Uterus (tissue), 3 donors: ENCODE measurements at regions not wholly inside any gene's neighbourhood (a gene's known extent, or its start where the extent isn't known, plus 50 kb on each side); places are given as distances from the start of the nearest gene placed in this dataset.
"Not testable (repeated sequence)": the region's sequence is repeated elsewhere in the genome, so short reads cannot be mapped to it uniquely, and the experiment has no call there.

ENCODE experiments used
- DNase-seq, 2 donors: peaks; one replicate each; pipeline ENCODE4 v3.0.0-alpha.2; 2019 to 2020
- H3K27ac ChIP-seq, 2 donors: fragments of 200-600 bp; sonication (generic); 1 replicate in 1 of 2; 2 replicates in 1 of 2; pipeline ENCODE4 v1.5.1; 2016 to 2018
- H3K27me3 ChIP-seq, 2 donors: fragments of 200-600 bp; sonication (generic); one replicate each; pipeline ENCODE4 v1.5.1; 2018 to 2019; ENCODE audit warnings: control low read depth in 1 of 2
- H3K36me3 ChIP-seq, 2 donors: fragments of 200-600 bp; sonication (generic); one replicate each; pipeline ENCODE4 v1.5.1; 2019; ENCODE audit warnings: control low read depth in 1 of 2
- H3K4me1 ChIP-seq, 2 donors: fragments of 200-600 bp; sonication (generic); one replicate each; pipeline ENCODE4 v1.5.1; 2018 to 2019; ENCODE audit warnings: control low read depth in 1 of 2
- H3K4me3 ChIP-seq, 2 donors: fragments of 200-600 bp; sonication (generic); 1 replicate in 1 of 2; 2 replicates in 1 of 2; pipeline ENCODE4 v1.5.1; 2018 to 2019; ENCODE audit warnings: mild to moderate bottlenecking in 1 of 2
- H3K9me3 ChIP-seq, 2 donors: fragments of 200-600 bp; sonication (generic); one replicate each; pipeline ENCODE4 v1.5.1; 2019; ENCODE audit warnings: control low read depth in 1 of 2
- POLR2A ChIP-seq, 2 donors: fragments of 450-650 bp; IDR thresholded peaks; one replicate each; pipeline ENCODE4 v1.6.1; 2016; ENCODE audit warnings: antibody characterized with exemption in 2 of 2, mild to moderate bottlenecking in 1 of 2, moderate library complexity in 1 of 2
- intact Hi-C: fragments of 100-400 bp; cut with DNase I; formaldehyde crosslinking; loops from one replicate; pipeline ENCODE4 v1.15.1; 2023; ENCODE audit warnings: low total_unique reads
- TF ChIP-seq, protein P1 (sequence below), 4 experiments: fragments of 200-600 bp in 2 of 4; fragments of 450-650 bp in 2 of 4; sonication (generic) in 2 of 4; IDR thresholded peaks; one replicate each; pipeline ENCODE4 v1.5.1; 2016 to 2019; ENCODE audit warnings: antibody characterized with exemption in 4 of 4, mild to moderate bottlenecking in 2 of 4, moderate library complexity in 1 of 4
- donor health status: DM: yes; HTN: yes; CAD: no.

DNA sequence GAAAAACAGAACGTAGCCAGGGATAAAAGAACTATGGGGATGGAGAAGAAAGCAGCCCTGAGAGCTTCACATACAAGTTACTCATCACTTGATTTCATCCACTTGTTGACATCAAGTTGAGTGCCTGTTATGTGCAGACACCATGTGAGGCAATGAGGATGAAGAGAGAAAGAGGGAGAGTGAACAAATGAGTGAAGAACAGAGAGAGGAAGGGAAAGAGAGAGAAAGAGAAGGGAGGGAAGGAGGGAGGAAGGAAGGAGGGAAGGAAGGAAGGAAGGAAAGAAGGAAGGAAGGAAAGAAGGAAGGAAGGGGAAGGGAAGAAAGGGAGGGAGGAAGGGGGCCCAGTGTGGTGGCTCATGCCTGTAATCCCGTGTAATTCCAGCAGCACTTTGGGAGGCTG is 72.3 kb upstream of the SMAD3 start:
- no peaks in the 10 kb centered on the region for H3K27me3 ChIP-seq
- H3K36me3 ChIP-seq: no peaks in the 10 kb centered on the region
- H3K9me3 ChIP-seq: no peaks in the 10 kb centered on the region
- no peaks in the 10 kb centered on the region for H3K4me1 ChIP-seq
- intact Hi-C loops: no loop called here
- no peak overlapping the region for H3K4me3 ChIP-seq
- DNase-seq: no peak
- TF ChIP-seq POLR2A (IDR thresholded peaks at IDR 0.05): no peak
- TF ChIP-seq, protein P1, sequence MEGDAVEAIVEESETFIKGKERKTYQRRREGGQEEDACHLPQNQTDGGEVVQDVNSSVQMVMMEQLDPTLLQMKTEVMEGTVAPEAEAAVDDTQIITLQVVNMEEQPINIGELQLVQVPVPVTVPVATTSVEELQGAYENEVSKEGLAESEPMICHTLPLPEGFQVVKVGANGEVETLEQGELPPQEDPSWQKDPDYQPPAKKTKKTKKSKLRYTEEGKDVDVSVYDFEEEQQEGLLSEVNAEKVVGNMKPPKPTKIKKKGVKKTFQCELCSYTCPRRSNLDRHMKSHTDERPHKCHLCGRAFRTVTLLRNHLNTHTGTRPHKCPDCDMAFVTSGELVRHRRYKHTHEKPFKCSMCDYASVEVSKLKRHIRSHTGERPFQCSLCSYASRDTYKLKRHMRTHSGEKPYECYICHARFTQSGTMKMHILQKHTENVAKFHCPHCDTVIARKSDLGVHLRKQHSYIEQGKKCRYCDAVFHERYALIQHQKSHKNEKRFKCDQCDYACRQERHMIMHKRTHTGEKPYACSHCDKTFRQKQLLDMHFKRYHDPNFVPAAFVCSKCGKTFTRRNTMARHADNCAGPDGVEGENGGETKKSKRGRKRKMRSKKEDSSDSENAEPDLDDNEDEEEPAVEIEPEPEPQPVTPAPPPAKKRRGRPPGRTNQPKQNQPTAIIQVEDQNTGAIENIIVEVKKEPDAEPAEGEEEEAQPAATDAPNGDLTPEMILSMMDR (IDR thresholded peaks at IDR 0.05): no peak
- no peak overlapping the region for H3K27ac ChIP-seq

DNA sequence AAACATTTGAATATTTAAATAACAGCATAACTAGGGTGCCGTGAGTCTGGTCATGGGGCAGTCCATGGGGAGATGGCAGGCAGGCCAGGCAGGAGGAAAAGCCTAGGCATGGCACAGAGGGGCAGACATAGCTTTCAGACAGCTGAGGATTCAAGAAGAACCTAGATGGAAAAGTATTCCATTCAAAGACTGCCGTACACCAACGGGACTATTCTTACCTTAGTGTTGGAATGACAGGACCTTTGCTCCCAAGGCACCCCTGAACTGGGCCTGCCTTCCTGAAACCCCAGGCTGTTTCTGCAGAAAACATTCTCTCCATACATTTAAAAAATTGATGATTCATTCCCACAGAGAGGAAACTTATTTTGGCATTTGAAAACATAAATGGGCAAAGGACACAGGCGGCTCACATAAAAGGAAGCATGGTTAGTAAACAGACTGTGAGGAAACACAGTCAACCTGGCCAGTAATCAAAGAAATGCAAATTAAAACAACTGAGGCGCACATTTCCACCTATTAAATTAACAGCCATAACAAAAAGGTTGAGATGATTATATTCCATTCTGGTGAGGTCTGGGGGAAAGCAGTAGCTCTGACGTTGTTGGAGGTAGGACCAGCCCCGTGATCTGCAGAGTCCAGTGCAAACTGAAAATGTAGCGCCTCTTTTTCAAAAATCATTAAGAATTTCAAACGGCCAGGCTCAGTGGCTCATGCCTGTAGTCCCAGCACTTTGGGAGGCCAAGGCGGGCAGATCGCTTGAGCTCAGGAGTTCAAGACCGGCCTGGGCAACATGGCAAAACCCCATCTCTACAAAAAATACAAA is 71.3 kb upstream of the SMAD3 start:
- Histone ChIP-seq H3K27ac (no peak overlapping the region), H3K36me3 (no peaks in the 10 kb centered on the region), H3K4me3 (no peak overlapping the region), H3K4me1 (no peaks in the 10 kb centered on the region), H3K27me3 (no peaks in the 10 kb centered on the region), H3K9me3 (no peaks in the 10 kb centered on the region)
- intact Hi-C loops: no loop called here
- no peak for DNase-seq
- TF ChIP-seq, protein P1 (IDR thresholded peaks at IDR 0.05): no peak
- TF ChIP-seq POLR2A (IDR thresholded peaks at IDR 0.05): no peak

DNA sequence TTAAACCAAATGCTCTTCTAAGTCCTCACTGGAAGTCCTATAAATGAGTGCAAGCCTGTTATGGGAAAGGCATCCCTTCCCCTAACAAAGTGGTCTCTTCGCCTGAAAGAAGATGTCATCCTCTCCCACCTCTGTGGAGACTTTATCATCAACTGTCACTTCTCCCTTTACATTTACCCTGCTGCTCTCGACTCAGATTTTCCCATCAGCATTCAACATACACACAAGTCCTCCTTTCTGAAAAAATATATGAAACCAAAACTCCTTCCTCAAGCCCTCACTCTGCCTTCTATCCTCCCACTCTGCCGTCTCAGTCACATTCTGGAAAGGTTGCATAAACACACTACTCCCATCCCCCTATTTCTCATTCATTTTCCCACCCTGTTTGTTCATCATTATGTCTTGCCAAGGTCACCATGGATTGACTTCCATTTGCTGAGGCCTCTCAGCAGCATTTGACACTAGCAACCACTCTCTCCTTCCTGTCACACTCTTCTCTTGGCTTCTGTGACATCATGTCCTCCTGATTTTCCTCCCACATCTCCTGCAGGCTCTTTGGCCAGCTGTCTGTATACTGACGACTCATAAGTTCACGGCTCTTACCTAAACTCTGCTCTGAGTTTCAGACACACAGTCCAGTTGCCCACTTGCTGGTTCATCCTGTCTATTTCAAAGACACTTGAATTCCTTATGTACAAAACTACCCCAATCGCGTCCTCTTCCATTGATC is 70.3 kb upstream of the SMAD3 start:
- Histone ChIP-seq H3K27me3 (no peaks in the 10 kb centered on the region), H3K36me3 (no peaks in the 10 kb centered on the region), H3K9me3 (no peaks in the 10 kb centered on the region), H3K4me1 (no peaks in the 10 kb centered on the region), H3K27ac (no peak overlapping the region), H3K4me3 (no peak overlapping the region)
- TF ChIP-seq, protein P1 (IDR thresholded peaks at IDR 0.05): no peak
- TF ChIP-seq POLR2A (IDR thresholded peaks at IDR 0.05): no peak
- intact Hi-C loops: no loop called here
- no peak for DNase-seq

DNA sequence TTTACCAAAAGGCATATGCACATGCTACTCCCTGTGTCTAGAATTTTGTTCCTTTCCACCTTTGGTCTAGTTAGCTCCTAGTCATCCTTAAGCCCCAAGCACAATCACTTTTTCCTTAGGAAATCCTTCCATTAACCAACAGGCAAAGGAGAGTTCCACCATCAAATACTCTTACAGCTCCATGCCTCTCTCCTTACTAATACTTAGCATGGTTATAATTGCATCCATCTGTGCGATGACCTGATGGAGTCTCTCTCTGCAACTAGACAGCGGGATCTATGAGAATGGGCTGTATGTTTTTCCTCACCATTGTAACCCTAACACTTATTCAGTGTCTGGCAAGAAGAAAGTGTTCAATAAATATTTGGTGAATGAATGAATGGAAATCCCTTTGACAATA is 69.3 kb upstream of the SMAD3 start:
- H3K4me3 ChIP-seq: no peak overlapping the region
- H3K4me1 ChIP-seq: no peaks in the 10 kb centered on the region
- no peaks in the 10 kb centered on the region for H3K36me3 ChIP-seq
- no peak overlapping the region for H3K27ac ChIP-seq
- H3K9me3 ChIP-seq: no peaks in the 10 kb centered on the region
- no peak for TF ChIP-seq POLR2A (IDR thresholded peaks at IDR 0.05)
- TF ChIP-seq, protein P1 (IDR thresholded peaks at IDR 0.05): no peak
- no peak for DNase-seq
- intact Hi-C loops: no loop called here
- H3K27me3 ChIP-seq: no peaks in the 10 kb centered on the region

DNA sequence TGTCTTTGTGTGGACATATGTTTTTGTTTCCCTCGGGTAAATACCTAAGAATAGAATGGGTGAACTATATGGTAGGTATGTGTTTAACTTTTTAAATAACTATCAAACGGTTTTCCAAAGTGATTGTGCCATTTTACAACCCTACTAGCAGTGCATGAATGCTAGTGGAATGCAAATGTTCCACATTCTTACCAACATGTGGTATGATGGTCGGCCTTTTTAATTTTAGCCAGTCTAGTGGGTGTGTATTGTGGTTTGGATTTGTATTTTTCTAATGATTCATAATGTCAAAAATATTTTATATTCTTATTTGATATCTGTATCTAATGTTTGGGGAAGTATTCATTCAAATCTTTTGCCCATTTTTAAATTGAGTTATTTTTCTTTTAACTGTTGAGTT is 68.2 kb upstream of the SMAD3 start:
- Histone ChIP-seq H3K27me3 (no peaks in the 10 kb centered on the region), H3K4me1 (no peaks in the 10 kb centered on the region), H3K27ac (no peak overlapping the region), H3K36me3 (no peaks in the 10 kb centered on the region), H3K4me3 (no peak overlapping the region), H3K9me3 (no peaks in the 10 kb centered on the region)
- TF ChIP-seq POLR2A (IDR thresholded peaks at IDR 0.05): no peak
- TF ChIP-seq, protein P1 (IDR thresholded peaks at IDR 0.05): no peak
- intact Hi-C loops: no loop called here
- DNase-seq: no peak

DNA sequence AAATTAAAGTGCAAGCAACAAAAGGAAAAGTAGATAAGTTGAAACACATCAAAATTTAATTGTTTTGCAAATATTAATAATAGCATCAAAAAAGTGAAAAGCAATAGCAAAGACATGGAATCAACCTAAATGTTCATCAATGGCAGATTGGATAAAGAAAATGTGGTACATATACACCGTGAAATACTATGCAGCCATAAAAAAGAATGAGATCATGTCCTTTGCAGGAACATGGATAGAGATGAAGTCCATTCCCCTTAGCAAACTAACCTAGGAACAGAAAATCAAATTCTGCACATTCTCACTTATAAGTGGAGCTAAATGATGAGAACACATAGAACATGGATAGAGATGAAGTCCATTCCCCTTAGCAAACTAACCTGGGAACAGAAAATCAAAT is 67.2 kb upstream of the SMAD3 start:
- H3K27ac ChIP-seq, H3K4me1 ChIP-seq, H3K4me3 ChIP-seq, H3K36me3 ChIP-seq, DNase-seq, H3K27me3 ChIP-seq, intact Hi-C loops, H3K9me3 ChIP-seq: not testable (repeated sequence)
